ENCODE measurements at regions not wholly inside any gene's neighbourhood (a gene's known extent, or its start where the extent isn't known, plus 50 kb on each side); places are given as distances from the start of the nearest gene placed in this dataset.
"Not testable (repeated sequence)": the region's sequence is repeated elsewhere in the genome, so short reads cannot be mapped to it uniquely, and the experiment has no call there.

GRCh38 chr3:11739706-11740105 is 96.0 kb upstream of the VGLL4 start:
- no peak for DNase-seq

- no peak for DNase-seq
Measured at GRCh38 chr3:11739123-11739522, 95.4 kb upstream of the VGLL4 start.

GRCh38 chr3:11737742-11738141 is 94.0 kb upstream of the VGLL4 start:
- no peak for DNase-seq

- DNase-seq, result no peak
Measured at GRCh38 chr3:11736136-11736833, 92.6 kb upstream of the VGLL4 start.

- DNase-seq, result no peak
Measured at GRCh38 chr3:11735638-11736037, 91.9 kb upstream of the VGLL4 start.

GRCh38 chr3:11735111-11735510 is 91.4 kb upstream of the VGLL4 start:
- not testable (repeated sequence) for DNase-seq

- no peak for DNase-seq
Measured at GRCh38 chr3:11733914-11734313, 90.2 kb upstream of the VGLL4 start.

- no peak for DNase-seq
Measured at GRCh38 chr3:11727207-11727606, 83.5 kb upstream of the VGLL4 start.

- no peak for DNase-seq
Measured at GRCh38 chr3:11726146-11726545, 82.4 kb upstream of the VGLL4 start.

GRCh38 chr3:11725340-11725641 is 81.6 kb upstream of the VGLL4 start:
- DNase-seq, result not testable (repeated sequence)

- DNase-seq, result no peak
Measured at GRCh38 chr3:11724615-11725339, 81.1 kb upstream of the VGLL4 start.

- DNase-seq, result no peak
Measured at GRCh38 chr3:11721479-11721878, 77.8 kb upstream of the VGLL4 start.

- no peak for DNase-seq
Measured at GRCh38 chr3:11720917-11721411, 77.2 kb upstream of the VGLL4 start.

- DNase-seq, result peak in 2 of 4 experiments; percentile 7 to 32
Measured at GRCh38 chr3:11720304-11720898, 76.7 kb upstream of the VGLL4 start.

- DNase-seq, result peak in 3 of 4 experiments; percentile 12 to 71 (median 42)
Measured at GRCh38 chr3:11719406-11720303, 75.9 kb upstream of the VGLL4 start.

- DNase-seq, result peak in 1 of 4 experiments; percentile 9
Measured at GRCh38 chr3:11718637-11719405, 75.1 kb upstream of the VGLL4 start.

- DNase-seq, result no peak
Measured at GRCh38 chr3:11717768-11718636, 74.3 kb upstream of the VGLL4 start.

- DNase-seq, result no peak
Measured at GRCh38 chr3:11717301-11717700, 73.6 kb upstream of the VGLL4 start.

- DNase-seq, result no peak
Measured at GRCh38 chr3:11716573-11717290, 73.0 kb upstream of the VGLL4 start.

GRCh38 chr3:11713171-11713570 is 69.5 kb upstream of the VGLL4 start:
- no peak for DNase-seq
